Prostate gland (tissue), 2 donors: ENCODE measurements at regions not wholly inside any gene's neighbourhood (a gene's known extent, or its start where the extent isn't known, plus 50 kb on each side); places are given as distances from the start of the nearest gene placed in this dataset.

Experiments used
- CTCF ChIP-seq, 4 experiments: fragments of 200-600 bp in 2 of 4; fragments of 450-650 bp in 2 of 4; sonication (generic) in 2 of 4; IDR thresholded peaks; 1 replicate in 3 of 4; 2 replicates in 1 of 4; pipeline ENCODE4 v1.5.1; 2016 to 2019; ENCODE audit warnings: antibody characterized with exemption in 4 of 4, mild to moderate bottlenecking in 2 of 4, moderate library complexity in 2 of 4
- POLR2A ChIP-seq: fragments of 450-650 bp; IDR thresholded peaks from one replicate; pipeline ENCODE4 v1.6.1; 2016; ENCODE audit warnings: antibody characterized with exemption, mild to moderate bottlenecking
- POLR2AphosphoS5 ChIP-seq: sonication (generic); formaldehyde crosslinking; IDR thresholded peaks from one replicate; pipeline ENCODE4 v1.6.1; 2017; ENCODE audit warnings: antibody characterized with exemption

GRCh38 chr10:33734393-33735155 lies 400.1 kb upstream of the NRP1 start:
- TF ChIP-seq CTCF (IDR thresholded peaks at IDR 0.05) (no peak), POLR2AphosphoS5 (no peak), POLR2A (no peak)
